VCaP (cell line): ENCODE measurements at regions not wholly inside any gene's neighbourhood (a gene's known extent, or its start where the extent isn't known, plus 50 kb on each side); places are given as distances from the start of the nearest gene placed in this dataset.

Experiments
- H3K27ac ChIP-seq: fragments of 450-650 bp; 2 replicates; pipeline ENCODE4 v1.5.1; 2017
- CTCF ChIP-seq: fragments of 450-650 bp; conservative IDR thresholded peaks from 2 replicates; pipeline ENCODE4 v1.5.1; 2017; ENCODE audit warnings: mild to moderate bottlenecking, moderate library complexity

- no peak for TF ChIP-seq CTCF
- no peak overlapping the region for H3K27ac ChIP-seq
Measured at GRCh38 chr2:137879121-137879520, 85.2 kb upstream of the HNMT start.

- TF ChIP-seq CTCF = no peak
- H3K27ac ChIP-seq = no peak overlapping the region
Measured at GRCh38 chr2:137881711-137882110, 82.6 kb upstream of the HNMT start.

GRCh38 chr2:137886083-137886831 lies 78.0 kb upstream of the HNMT start:
- H3K27ac ChIP-seq = no peak overlapping the region
- peak; percentile 58 for TF ChIP-seq CTCF

- no peak overlapping the region for H3K27ac ChIP-seq
- peak; percentile 71 for TF ChIP-seq CTCF
Measured at GRCh38 chr2:137888845-137889244, 75.4 kb upstream of the HNMT start.

GRCh38 chr2:137892739-137893138 lies 71.5 kb upstream of the HNMT start:
- no peak for TF ChIP-seq CTCF
- H3K27ac ChIP-seq = peak overlapping the region; percentile 74

- H3K27ac ChIP-seq = peak overlapping the region; percentile 74
Measured at GRCh38 chr2:137893145-137893544, 71.1 kb upstream of the HNMT start.

GRCh38 chr2:137896467-137896866 lies 67.8 kb upstream of the HNMT start:
- H3K27ac ChIP-seq = no peak overlapping the region
- TF ChIP-seq CTCF = no peak

More at GRCh38 chr2:137893145-137893544, 71.1 kb upstream of the HNMT start:
- no peak for TF ChIP-seq CTCF
